ENCODE measurements at regions not wholly inside any gene's neighbourhood (a gene's known extent, or its start where the extent isn't known, plus 50 kb on each side); places are given as distances from the start of the nearest gene placed in this dataset.

DNA sequence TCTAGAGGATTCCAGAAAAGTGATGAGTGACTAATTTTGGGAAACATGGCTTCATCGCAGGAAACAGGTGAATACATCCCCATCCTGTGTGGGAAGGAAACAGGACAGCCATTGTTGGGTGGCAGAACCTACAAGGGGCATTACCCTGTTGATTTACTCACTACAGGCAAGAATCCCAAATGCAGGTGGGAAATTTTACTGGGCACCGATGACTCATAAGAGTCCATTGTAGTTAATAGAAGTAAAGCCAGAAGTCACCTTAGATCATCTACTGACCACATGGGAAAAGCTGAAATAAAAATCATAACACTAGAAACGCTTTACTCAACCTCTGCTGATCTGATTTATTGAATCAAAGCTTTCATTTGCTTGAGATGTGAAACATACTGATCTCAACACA, 136.4 kb downstream of the TRIML1 start:
- no peak for DNase-seq (ENCODE audit: low spot score)
- in situ Hi-C loops (cut with MboI; ENCODE audit: low pct_unique_long_range_greater_than_20kb, low sequenced_read_pairs, unreplicated experiment), result no loop called here
- TF ChIP-seq, protein P1, sequence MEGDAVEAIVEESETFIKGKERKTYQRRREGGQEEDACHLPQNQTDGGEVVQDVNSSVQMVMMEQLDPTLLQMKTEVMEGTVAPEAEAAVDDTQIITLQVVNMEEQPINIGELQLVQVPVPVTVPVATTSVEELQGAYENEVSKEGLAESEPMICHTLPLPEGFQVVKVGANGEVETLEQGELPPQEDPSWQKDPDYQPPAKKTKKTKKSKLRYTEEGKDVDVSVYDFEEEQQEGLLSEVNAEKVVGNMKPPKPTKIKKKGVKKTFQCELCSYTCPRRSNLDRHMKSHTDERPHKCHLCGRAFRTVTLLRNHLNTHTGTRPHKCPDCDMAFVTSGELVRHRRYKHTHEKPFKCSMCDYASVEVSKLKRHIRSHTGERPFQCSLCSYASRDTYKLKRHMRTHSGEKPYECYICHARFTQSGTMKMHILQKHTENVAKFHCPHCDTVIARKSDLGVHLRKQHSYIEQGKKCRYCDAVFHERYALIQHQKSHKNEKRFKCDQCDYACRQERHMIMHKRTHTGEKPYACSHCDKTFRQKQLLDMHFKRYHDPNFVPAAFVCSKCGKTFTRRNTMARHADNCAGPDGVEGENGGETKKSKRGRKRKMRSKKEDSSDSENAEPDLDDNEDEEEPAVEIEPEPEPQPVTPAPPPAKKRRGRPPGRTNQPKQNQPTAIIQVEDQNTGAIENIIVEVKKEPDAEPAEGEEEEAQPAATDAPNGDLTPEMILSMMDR (IDR thresholded peaks at IDR 0.05; ENCODE audit: extremely low read depth, insufficient read depth, missing control alignments), result no peak

GRCh38 chr4:188279184-188279583, 139.9 kb downstream of the TRIML1 start:
- no peak for DNase-seq (ENCODE audit: low spot score)
- in situ Hi-C loops (cut with MboI; ENCODE audit: low pct_unique_long_range_greater_than_20kb, low sequenced_read_pairs, unreplicated experiment), result no loop called here
- TF ChIP-seq, protein P1 (IDR thresholded peaks at IDR 0.05; ENCODE audit: extremely low read depth, insufficient read depth, missing control alignments), result no peak

GRCh38 chr4:188282471-188283232, 143.4 kb downstream of the TRIML1 start:
- DNase-seq (ENCODE audit: low spot score), result no peak
- TF ChIP-seq, protein P1 (IDR thresholded peaks at IDR 0.05; ENCODE audit: extremely low read depth, insufficient read depth, missing control alignments), result no peak
- in situ Hi-C loops (cut with MboI; ENCODE audit: low pct_unique_long_range_greater_than_20kb, low sequenced_read_pairs, unreplicated experiment), result no loop called here

- DNase-seq (ENCODE audit: low spot score), result no peak
- in situ Hi-C loops (cut with MboI; ENCODE audit: low pct_unique_long_range_greater_than_20kb, low sequenced_read_pairs, unreplicated experiment), result no loop called here
- TF ChIP-seq, protein P1 (IDR thresholded peaks at IDR 0.05; ENCODE audit: extremely low read depth, insufficient read depth, missing control alignments), result no peak
These were observed 148.1 kb downstream of the TRIML1 start for GRCh38 chr4:188287169-188287894.

- DNase-seq (ENCODE audit: low spot score), result no peak
- in situ Hi-C loops (cut with MboI; ENCODE audit: low pct_unique_long_range_greater_than_20kb, low sequenced_read_pairs, unreplicated experiment), result no loop called here
- TF ChIP-seq, protein P1 (IDR thresholded peaks at IDR 0.05; ENCODE audit: extremely low read depth, insufficient read depth, missing control alignments), result no peak
These were observed 150.4 kb downstream of the TRIML1 start for GRCh38 chr4:188289531-188290125.

DNA sequence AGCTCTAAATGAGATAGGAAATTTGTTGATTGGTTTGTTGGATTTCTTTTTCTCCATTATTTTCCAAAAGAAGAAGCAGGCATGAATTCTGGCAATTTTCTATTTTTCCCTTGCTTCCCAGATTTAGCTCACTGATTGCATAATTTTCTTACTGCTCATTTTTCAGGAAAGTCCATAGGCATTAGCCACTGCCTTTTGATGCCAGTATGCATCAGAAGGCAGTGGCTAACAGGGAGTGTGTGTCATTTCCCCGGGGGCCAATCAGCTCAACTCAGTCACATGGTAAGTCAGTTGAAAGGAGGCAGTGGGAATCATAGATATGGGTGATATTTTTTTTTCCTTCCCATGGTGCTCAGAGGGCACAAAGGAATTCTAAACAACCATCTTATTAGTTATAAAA, 156.7 kb downstream of the TRIML1 start:
- in situ Hi-C loops (cut with MboI; ENCODE audit: low pct_unique_long_range_greater_than_20kb, low sequenced_read_pairs, unreplicated experiment), result no loop called here
- no peak for DNase-seq (ENCODE audit: low spot score)
- TF ChIP-seq, protein P1 (IDR thresholded peaks at IDR 0.05; ENCODE audit: extremely low read depth, insufficient read depth, missing control alignments), result no peak
